ENCODE measurements at regions not wholly inside any gene's neighbourhood (a gene's known extent, or its start where the extent isn't known, plus 50 kb on each side); places are given as distances from the start of the nearest gene placed in this dataset.

- H3K27ac ChIP-seq (ENCODE audit: low read depth in 1 of 2, low read length in 2 of 2) = no peak overlapping the region
- H3K27me3 ChIP-seq (ENCODE audit: control insufficient read depth in 4 of 4, insufficient read depth in 4 of 4, low read length in 3 of 4) = peaks cover 0 to 3% (median 1%) of the 10 kb centered on the region in 4 donors
- no peak overlapping the region for H3K9ac ChIP-seq (ENCODE audit: low read depth in 1 of 2, low read length in 2 of 2)
- DNase-seq (ENCODE audit: low spot score) = no peak
- no peaks in the 10 kb centered on the region for H3K4me1 ChIP-seq (ENCODE audit: control insufficient read depth in 4 of 4, insufficient read depth in 4 of 4, low read length in 3 of 4)
- H3K36me3 ChIP-seq (ENCODE audit: control insufficient read depth in 4 of 4, insufficient read depth in 3 of 4, low read depth in 1 of 4, low read length in 3 of 4) = no peaks in the 10 kb centered on the region
- WGBS = 48% methylated on average over 2 of the region's 2 CpGs
- H3K9me3 ChIP-seq (ENCODE audit: control insufficient read depth in 4 of 4, low read length in 3 of 4) = no peaks in the 10 kb centered on the region
- TF ChIP-seq REST (IDR thresholded peaks at IDR 0.05) (no peak), CTCF (IDR thresholded peaks at IDR 0.05; ENCODE audit: low read depth, low read length, missing input control) (no peak), EGR1 (IDR thresholded peaks at IDR 0.05; ENCODE audit: low read depth in 2 of 2) (no peak), HNF4A (conservative IDR thresholded peaks at IDR 0.05) (no peak), FOXA1 (IDR thresholded peaks at IDR 0.05) (no peak), YY1 (IDR thresholded peaks at IDR 0.05) (no peak), GABPA (IDR thresholded peaks at IDR 0.05 in 1 of 2, conservative IDR thresholded peaks at IDR 0.05 in 1 of 2) (no peak), ATF3 (IDR thresholded peaks at IDR 0.05) (no peak), JUND (IDR thresholded peaks at IDR 0.05) (no peak), RAD21 (IDR thresholded peaks at IDR 0.05) (no peak), MAX (IDR thresholded peaks at IDR 0.05) (no peak), TAF1 (conservative IDR thresholded peaks at IDR 0.05) (no peak)
- H3K4me3 ChIP-seq (ENCODE audit: low read depth in 1 of 3, low read length in 3 of 3) = no peak overlapping the region
Observed at GRCh38 chr18:61062258-61062657, 271.0 kb upstream of the CDH20 start.

- no peaks in the 10 kb centered on the region for H3K4me1 ChIP-seq (ENCODE audit: control insufficient read depth in 4 of 4, insufficient read depth in 4 of 4, low read length in 3 of 4)
- H3K9me3 ChIP-seq (ENCODE audit: control insufficient read depth in 4 of 4, low read length in 3 of 4) = no peaks in the 10 kb centered on the region
- H3K36me3 ChIP-seq (ENCODE audit: control insufficient read depth in 4 of 4, insufficient read depth in 3 of 4, low read depth in 1 of 4, low read length in 3 of 4) = no peaks in the 10 kb centered on the region
- no peak for DNase-seq (ENCODE audit: low spot score)
- H3K9ac ChIP-seq (ENCODE audit: low read depth in 1 of 2, low read length in 2 of 2) = no peak overlapping the region
- H3K27me3 ChIP-seq (ENCODE audit: control insufficient read depth in 4 of 4, insufficient read depth in 4 of 4, low read length in 3 of 4) = no peaks in the 10 kb centered on the region
- TF ChIP-seq GABPA (IDR thresholded peaks at IDR 0.05 in 1 of 2, conservative IDR thresholded peaks at IDR 0.05 in 1 of 2) (no peak), NR2F2 (IDR thresholded peaks at IDR 0.05) (no peak), EGR1 (IDR thresholded peaks at IDR 0.05; ENCODE audit: low read depth in 2 of 2) (no peak), HNF4A (conservative IDR thresholded peaks at IDR 0.05) (no peak), YY1 (IDR thresholded peaks at IDR 0.05) (no peak), CTCF (IDR thresholded peaks at IDR 0.05; ENCODE audit: low read depth, low read length, missing input control) (no peak), SP1 (IDR thresholded peaks at IDR 0.05) (no peak), ZBTB33 (IDR thresholded peaks at IDR 0.05) (no peak), MAX (IDR thresholded peaks at IDR 0.05) (no peak), JUND (IDR thresholded peaks at IDR 0.05) (no peak), RXRA (IDR thresholded peaks at IDR 0.05) (no peak), ATF3 (IDR thresholded peaks at IDR 0.05) (no peak), FOXA1 (IDR thresholded peaks at IDR 0.05) (no peak), TAF1 (conservative IDR thresholded peaks at IDR 0.05) (no peak), FOXA2 (IDR thresholded peaks at IDR 0.05) (no peak)
- no peak overlapping the region for H3K27ac ChIP-seq (ENCODE audit: low read depth in 1 of 2, low read length in 2 of 2)
- no peak overlapping the region for H3K4me3 ChIP-seq (ENCODE audit: low read depth in 1 of 3, low read length in 3 of 3)
Observed at GRCh38 chr18:61064911-61065310, 268.3 kb upstream of the CDH20 start.
